ENCODE measurements at regions not wholly inside any gene's neighbourhood (a gene's known extent, or its start where the extent isn't known, plus 50 kb on each side); places are given as distances from the start of the nearest gene placed in this dataset.
A peak's percentile ranks its signal among the peaks of the same experiment; 100 is the strongest.
"Not testable (repeated sequence)": the region's sequence is repeated elsewhere in the genome, so short reads cannot be mapped to it uniquely, and the experiment has no call there.

GRCh38 chr5:125898851-125899405 lies 524.3 kb upstream of the GRAMD2B start:
- no peak for DNase-seq (ENCODE audit: low read depth)
- TF ChIP-seq, protein P1, sequence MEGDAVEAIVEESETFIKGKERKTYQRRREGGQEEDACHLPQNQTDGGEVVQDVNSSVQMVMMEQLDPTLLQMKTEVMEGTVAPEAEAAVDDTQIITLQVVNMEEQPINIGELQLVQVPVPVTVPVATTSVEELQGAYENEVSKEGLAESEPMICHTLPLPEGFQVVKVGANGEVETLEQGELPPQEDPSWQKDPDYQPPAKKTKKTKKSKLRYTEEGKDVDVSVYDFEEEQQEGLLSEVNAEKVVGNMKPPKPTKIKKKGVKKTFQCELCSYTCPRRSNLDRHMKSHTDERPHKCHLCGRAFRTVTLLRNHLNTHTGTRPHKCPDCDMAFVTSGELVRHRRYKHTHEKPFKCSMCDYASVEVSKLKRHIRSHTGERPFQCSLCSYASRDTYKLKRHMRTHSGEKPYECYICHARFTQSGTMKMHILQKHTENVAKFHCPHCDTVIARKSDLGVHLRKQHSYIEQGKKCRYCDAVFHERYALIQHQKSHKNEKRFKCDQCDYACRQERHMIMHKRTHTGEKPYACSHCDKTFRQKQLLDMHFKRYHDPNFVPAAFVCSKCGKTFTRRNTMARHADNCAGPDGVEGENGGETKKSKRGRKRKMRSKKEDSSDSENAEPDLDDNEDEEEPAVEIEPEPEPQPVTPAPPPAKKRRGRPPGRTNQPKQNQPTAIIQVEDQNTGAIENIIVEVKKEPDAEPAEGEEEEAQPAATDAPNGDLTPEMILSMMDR (IDR thresholded peaks at IDR 0.05; ENCODE audit: low read length, missing control alignments): no peak
- H3K4me3 ChIP-seq (replicated peaks; ENCODE audit: low read depth, low read length): no peak overlapping the region

- TF ChIP-seq, protein P1 (IDR thresholded peaks at IDR 0.05; ENCODE audit: low read length, missing control alignments): no peak
- no peak for DNase-seq (ENCODE audit: low read depth)
- H3K4me3 ChIP-seq (replicated peaks; ENCODE audit: low read depth, low read length): no peak overlapping the region
These were observed 511.2 kb upstream of the GRAMD2B start for GRCh38 chr5:125912028-125912427.

GRCh38 chr5:125913200-125913599 lies 510.0 kb upstream of the GRAMD2B start:
- no peak overlapping the region for H3K4me3 ChIP-seq (replicated peaks; ENCODE audit: low read depth, low read length)
- TF ChIP-seq, protein P1 (IDR thresholded peaks at IDR 0.05; ENCODE audit: low read length, missing control alignments): no peak
- DNase-seq (ENCODE audit: low read depth): no peak

- no peak overlapping the region for H3K4me3 ChIP-seq (replicated peaks; ENCODE audit: low read depth, low read length)
- no peak for DNase-seq (ENCODE audit: low read depth)
- TF ChIP-seq, protein P1 (IDR thresholded peaks at IDR 0.05; ENCODE audit: low read length, missing control alignments): no peak
These were observed 508.7 kb upstream of the GRAMD2B start for GRCh38 chr5:125914471-125914870.

GRCh38 chr5:125923958-125924357 lies 499.3 kb upstream of the GRAMD2B start:
- not testable (repeated sequence) for H3K4me3 ChIP-seq (replicated peaks; ENCODE audit: low read depth, low read length)

DNA sequence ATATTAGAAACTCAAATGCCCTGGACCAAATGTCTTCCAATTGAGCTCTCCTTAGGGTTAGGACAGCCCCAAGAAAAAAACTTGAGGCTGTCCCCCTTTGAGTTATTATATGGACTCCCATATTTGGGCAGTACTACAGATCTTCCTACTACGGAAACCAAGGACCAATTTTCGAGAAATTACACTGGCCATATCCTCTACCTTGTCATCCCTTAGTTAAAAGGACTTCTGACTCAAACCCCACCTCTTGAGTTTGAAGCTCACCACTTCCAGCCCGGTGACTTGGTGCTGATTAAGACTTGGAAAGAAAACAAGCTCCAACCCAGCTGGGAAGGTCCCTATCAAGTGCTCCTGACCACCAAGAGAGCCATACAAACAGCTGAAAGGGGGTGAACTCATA lies 497.0 kb upstream of the GRAMD2B start:
- no peak for DNase-seq (ENCODE audit: low read depth)
- no peak overlapping the region for H3K4me3 ChIP-seq (replicated peaks; ENCODE audit: low read depth, low read length)
- TF ChIP-seq, protein P1 (IDR thresholded peaks at IDR 0.05; ENCODE audit: low read length, missing control alignments): no peak

More at GRCh38 chr5:125923958-125924357, 499.3 kb upstream of the GRAMD2B start:
- DNase-seq (ENCODE audit: low read depth): not testable (repeated sequence)

GRCh38 chr5:125928663-125929062 lies 494.5 kb upstream of the GRAMD2B start:
- TF ChIP-seq, protein P1 (IDR thresholded peaks at IDR 0.05; ENCODE audit: low read length, missing control alignments): no peak
- peak; percentile 15 for DNase-seq (ENCODE audit: low read depth)
- H3K4me3 ChIP-seq (replicated peaks; ENCODE audit: low read depth, low read length): no peak overlapping the region
